H1 (cell line): ENCODE measurements at regions not wholly inside any gene's neighbourhood (a gene's known extent, or its start where the extent isn't known, plus 50 kb on each side); places are given as distances from the start of the nearest gene placed in this dataset.
"Not testable (repeated sequence)": the region's sequence is repeated elsewhere in the genome, so short reads cannot be mapped to it uniquely, and the experiment has no call there.

Experiments
- CTCF ChIA-PET: fragments of 300-600 bp; sonication (Branson Sonifier 250); formaldehyde crosslinking; loops from one replicate; lab custom pipeline; 2021; ENCODE audit not compliant: partially characterized antibody; lab: Charles Lee
- POLR2A ChIA-PET: fragments of 300-600 bp; sonication (Branson Sonifier 250); formaldehyde crosslinking; loops from one replicate; lab custom pipeline; 2021; ENCODE audit warnings: inconsistent platforms; ENCODE audit not compliant: partially characterized antibody; lab: Charles Lee
- DNase-seq, 2 experiments: peaks; one replicate each; pipeline versions ENCODE4 v3.0.0 to v3.0.0-alpha.2; 2010 to 2022; ENCODE audit warnings: low spot score in 2 of 2, low read depth in 1 of 2, mixed read lengths in 1 of 2
- FAIRE-seq: peaks from 2 replicates; lab custom pipeline; 2011; peaks lifted over from hg19 to GRCh38; lab: Jason Lieb, UNC
- H2AFZ ChIP-seq: 2 replicates; pipeline ENCODE4 v1.8.1; 2012; ENCODE audit warnings: low read length, inconsistent platforms
- H2AK5ac ChIP-seq: 2 replicates; pipeline ENCODE4 v1.6.1; 2013; ENCODE audit warnings: low read depth, low read length
- H2BK120ac ChIP-seq: replicated peaks from 2 replicates; pipeline ENCODE3; 2013; ENCODE audit warnings: low read depth, low read length, inconsistent platforms
- H2BK12ac ChIP-seq: 2 replicates; pipeline ENCODE4 v1.6.1; 2013; ENCODE audit warnings: low read depth, low read length
- H2BK15ac ChIP-seq: 2 replicates; pipeline ENCODE4 v1.6.1; 2013; ENCODE audit warnings: low read length
- H2BK20ac ChIP-seq: 2 replicates; pipeline ENCODE4 v1.6.1; 2013; ENCODE audit warnings: low read length
- H2BK5ac ChIP-seq: 2 replicates; pipeline ENCODE4 v1.6.1; 2013; ENCODE audit warnings: low read depth, low read length
- H3K14ac ChIP-seq: 2 replicates; pipeline ENCODE4 v1.6.1; 2013; ENCODE audit warnings: inconsistent platforms; ENCODE audit not compliant: insufficient read length
- H3K18ac ChIP-seq: 2 replicates; pipeline ENCODE4 v1.6.1; 2013; ENCODE audit warnings: low read length; ENCODE audit errors: extremely low read depth
- H3K23ac ChIP-seq: 2 replicates; pipeline ENCODE4 v1.6.1; 2013; ENCODE audit warnings: inconsistent platforms; ENCODE audit not compliant: insufficient read length
- H3K23me2 ChIP-seq: 2 replicates; pipeline ENCODE4 v1.6.1; 2013; ENCODE audit warnings: low read depth, low read length
- H3K27ac ChIP-seq: 2 replicates; pipeline ENCODE4 v1.6.1; 2011; ENCODE audit warnings: low read depth, low read length, inconsistent platforms
- H3K27me3 ChIP-seq, 4 experiments: replicated peaks in 1 of 4; 1 replicate in 1 of 4; 2 replicates in 3 of 4; pipeline versions ENCODE4 v1.6.1 to v1.8.1; 2011 to 2013; ENCODE audit warnings: low read length in 3 of 4, mild to moderate bottlenecking in 3 of 4, inconsistent platforms in 2 of 4, mixed read lengths in 2 of 4, moderate library complexity in 1 of 4; ENCODE audit not compliant: control insufficient read depth in 3 of 4, insufficient read depth in 3 of 4; ENCODE audit errors: extremely low read depth in 1 of 4
- H3K36me3 ChIP-seq, 4 experiments: 2 replicates each; pipeline versions ENCODE4 v1.6.1 to v1.8.1; 2011 to 2013; ENCODE audit warnings: mild to moderate bottlenecking in 4 of 4, low read length in 3 of 4, moderate library complexity in 2 of 4, control low read depth in 1 of 4, inconsistent platforms in 1 of 4; ENCODE audit not compliant: insufficient read depth in 4 of 4, control insufficient read depth in 2 of 4
- H3K4ac ChIP-seq: replicated peaks from 2 replicates; pipeline ENCODE3; 2013; ENCODE audit warnings: low read length, low read depth, mixed read lengths, inconsistent platforms; ENCODE audit not compliant: insufficient read length
- H3K4me1 ChIP-seq, 4 experiments: replicated peaks in 1 of 4; 1 replicate in 1 of 4; 2 replicates in 3 of 4; pipeline versions ENCODE4 v1.6.1 to v1.8.1; 2011 to 2013; ENCODE audit warnings: low read length in 3 of 4, inconsistent platforms in 2 of 4, mixed read lengths in 1 of 4; ENCODE audit not compliant: insufficient read depth in 4 of 4, control insufficient read depth in 3 of 4
- H3K4me2 ChIP-seq, 2 experiments: 2 replicates each; pipeline versions ENCODE4 v1.6.1 to v1.8.1; 2011 to 2013; ENCODE audit warnings: low read depth in 2 of 2, low read length in 2 of 2, control low read depth in 1 of 2, inconsistent platforms in 1 of 2, mild to moderate bottlenecking in 1 of 2; ENCODE audit not compliant: insufficient read depth in 1 of 2
- H3K4me3 ChIP-seq, 4 experiments: fragments of 200-600, 300-600 bp in 1 of 4; sonication (generic), shearing (Covaris generic), sonication (Bioruptor Twin) in 1 of 4; 2 replicates each; pipeline versions ENCODE4 v1.5.1 to v1.8.1; 2011 to 2016; ENCODE audit warnings: low read length in 4 of 4, low read depth in 3 of 4, control low read depth in 2 of 4, inconsistent platforms in 2 of 4, mild to moderate bottlenecking in 2 of 4, mixed read lengths in 1 of 4, moderate library complexity in 1 of 4; ENCODE audit not compliant: insufficient read depth in 2 of 4; ENCODE audit errors: extremely low read depth in 1 of 4
- H3K56ac ChIP-seq: replicated peaks from 2 replicates; pipeline ENCODE3; 2013; ENCODE audit warnings: low read depth, mild to moderate bottlenecking, mixed read lengths, low read length, inconsistent platforms; ENCODE audit not compliant: insufficient read length
- H3K79me1 ChIP-seq: 2 replicates; pipeline ENCODE4 v1.6.1; 2013; ENCODE audit warnings: low read depth, low read length, control low read depth
- H3K79me2 ChIP-seq, 2 experiments: 2 replicates each; pipeline versions ENCODE4 v1.6.1 to v1.8.1; 2012 to 2013; ENCODE audit warnings: low read length in 2 of 2, mild to moderate bottlenecking in 2 of 2, inconsistent platforms in 1 of 2; ENCODE audit not compliant: insufficient read depth in 2 of 2, control insufficient read depth in 1 of 2
- H3K9ac ChIP-seq, 4 experiments: replicated peaks in 1 of 4; 1 replicate in 1 of 4; 2 replicates in 3 of 4; pipeline versions ENCODE4 v1.6.1 to v1.8.1; 2011 to 2013; ENCODE audit warnings: low read depth in 3 of 4, low read length in 3 of 4, control low read depth in 2 of 4, mild to moderate bottlenecking in 2 of 4, moderate library complexity in 2 of 4, inconsistent platforms in 1 of 4; ENCODE audit errors: extremely low read depth in 1 of 4
- H3K9me3 ChIP-seq, 2 experiments: 2 replicates each; pipeline versions ENCODE4 v1.6.1 to v1.8.1; 2012 to 2013; ENCODE audit warnings: mild to moderate bottlenecking in 2 of 2, moderate library complexity in 2 of 2, control low read depth in 1 of 2, inconsistent platforms in 1 of 2, low read depth in 1 of 2, low read length in 1 of 2, mixed read lengths in 1 of 2; ENCODE audit not compliant: insufficient read depth in 2 of 2
- H4K20me1 ChIP-seq, 2 experiments: replicated peaks in 1 of 2; 2 replicates each; pipeline versions ENCODE3 to v1.8.1; 2011 to 2013; ENCODE audit warnings: inconsistent platforms in 2 of 2, low read length in 2 of 2, mild to moderate bottlenecking in 1 of 2; ENCODE audit not compliant: insufficient read depth in 2 of 2, control insufficient read depth in 1 of 2
- H4K5ac ChIP-seq: 2 replicates; pipeline ENCODE4 v1.6.1; 2013; ENCODE audit warnings: low read length, low read depth, mixed read lengths, inconsistent platforms; ENCODE audit not compliant: insufficient read length
- H4K8ac ChIP-seq: 2 replicates; pipeline ENCODE4 v1.8.0; 2013; ENCODE audit warnings: mild to moderate bottlenecking, moderate library complexity, low read length, inconsistent platforms; ENCODE audit not compliant: insufficient read depth; ENCODE audit errors: extremely low read depth
- H4K91ac ChIP-seq: replicated peaks from 2 replicates; pipeline ENCODE3; 2013; ENCODE audit warnings: low read length, mixed read lengths, inconsistent platforms; ENCODE audit not compliant: insufficient read length
- CBX8 ChIP-seq: fragments of 300-800, 300-1000 bp; sonication (generic); IDR thresholded peaks from 2 replicates; pipeline ENCODE4 v1.7.1; 2016; ENCODE audit warnings: low read depth, low read length, borderline replicate concordance
- CEBPB ChIP-seq: IDR thresholded peaks from 2 replicates; pipeline ENCODE4 v1.6.1; 2012; ENCODE audit warnings: low read depth, low read length
- KDM1A ChIP-seq: fragments of 200-600, 300-600 bp; sonication (generic); IDR thresholded peaks from 2 replicates; pipeline ENCODE4 v1.7.1; 2016; ENCODE audit warnings: mild to moderate bottlenecking, low read length, borderline replicate concordance
- RAD21 ChIP-seq, 2 experiments: IDR thresholded peaks in 1 of 2; conservative IDR thresholded peaks in 1 of 2; 2 replicates each; pipeline ENCODE4 v1.6.1; 2011; ENCODE audit warnings: low read depth in 2 of 2, low read length in 2 of 2, improper control_type of control experiment in 1 of 2, inconsistent platforms in 1 of 2, mild to moderate bottlenecking in 1 of 2, moderate library complexity in 1 of 2
- TEAD4 ChIP-seq: IDR thresholded peaks from 2 replicates; pipeline ENCODE4 v1.6.1; 2012; ENCODE audit warnings: low read depth, low read length, inconsistent platforms, mixed read lengths
- WGBS, 2 experiments: shearing (Covaris generic) in 1 of 2; methylation state at CpG; one replicate each; pipeline versions ENCODE4 v1.1.6 to v1.1.7; 2013 to 2015; ENCODE audit warnings: low lambda C conversion rate in 2 of 2, mixed read lengths in 2 of 2, inconsistent platforms in 1 of 2, low coverage in 1 of 2, missing lambda C conversion rate in 1 of 2; ENCODE audit not compliant: insufficient replicate concordance in 2 of 2, insufficient coverage in 1 of 2, insufficient read length in 1 of 2; ENCODE audit errors: extremely low coverage in 1 of 2, missing lambda C conversion rate in 1 of 2; 5-methylcytosine and 5-hydroxymethylcytosine counted together

DNA sequence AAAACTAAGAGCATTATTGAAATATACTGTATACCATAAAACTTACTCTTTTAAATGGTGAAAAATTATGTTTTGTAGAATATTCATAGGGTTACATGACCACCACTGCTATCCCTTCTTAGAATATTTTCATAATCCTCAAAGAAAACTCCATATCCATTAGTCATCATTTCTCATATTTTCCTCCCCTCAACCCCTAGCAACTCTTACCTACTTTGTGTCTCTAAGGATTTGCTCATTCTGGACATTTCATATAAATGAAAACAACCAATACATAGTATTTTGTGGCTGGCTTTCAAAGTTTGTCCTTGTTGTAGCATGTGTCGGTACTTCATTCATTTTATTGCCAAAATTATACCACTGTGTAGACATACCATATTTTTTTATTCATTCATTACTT lies 863.8 kb downstream of the KCNA4 start:
- CTCF ChIA-PET, result no interaction called here

DNA sequence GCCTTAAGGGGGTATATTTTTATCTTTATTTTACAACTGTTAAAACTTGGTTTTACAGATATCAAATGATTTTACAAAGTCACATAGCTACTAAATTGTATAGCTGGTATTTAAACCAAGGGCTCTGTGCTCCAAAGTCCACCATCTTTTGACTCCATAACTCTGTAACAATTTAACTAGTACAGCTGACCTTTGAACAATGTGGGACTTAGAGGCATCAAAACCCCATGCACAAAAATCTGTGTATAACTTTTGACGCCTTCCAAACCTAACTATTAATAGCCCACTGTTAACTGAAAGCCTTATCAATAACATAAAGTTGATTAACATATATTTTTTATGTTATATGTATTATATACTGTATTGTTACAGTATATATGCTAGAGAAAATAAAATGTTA lies 874.3 kb downstream of the KCNA4 start:
- POLR2A ChIA-PET, H3K4me2 ChIP-seq, H3K79me1 ChIP-seq, H3K9me3 ChIP-seq, H2BK20ac ChIP-seq, H3K27me3 ChIP-seq, H3K36me3 ChIP-seq, H2BK5ac ChIP-seq, H3K23me2 ChIP-seq, H2BK15ac ChIP-seq, H3K9ac ChIP-seq, DNase-seq, H3K4me3 ChIP-seq, H3K4me1 ChIP-seq, H3K27ac ChIP-seq, H4K5ac ChIP-seq, H4K8ac ChIP-seq, H4K91ac ChIP-seq, H2BK120ac ChIP-seq, H3K18ac ChIP-seq, H3K23ac ChIP-seq, FAIRE-seq, CTCF ChIA-PET, H2AFZ ChIP-seq, H3K56ac ChIP-seq, H2AK5ac ChIP-seq, H2BK12ac ChIP-seq, H4K20me1 ChIP-seq, H3K14ac ChIP-seq, H3K79me2 ChIP-seq, H3K4ac ChIP-seq: not testable (repeated sequence)
- 100% methylated on average over 1 of the region's 1 CpG; no CpG with 5 or more reads in 1 of the 2 experiments for WGBS, 2 experiments

More for the DNA sequence above, 863.8 kb downstream of the KCNA4 start:
- Histone ChIP-seq H3K14ac (no peak overlapping the region), H2AK5ac (no peak overlapping the region), H3K4ac (no peak overlapping the region), H3K9ac (no peak overlapping the region), H2BK20ac (no peak overlapping the region), H3K27ac (no peak overlapping the region), H2BK120ac (no peak overlapping the region), H4K91ac (no peak overlapping the region), H3K9me3 (no peaks in the 10 kb centered on the region), H3K4me2 (no peak overlapping the region), H3K23ac (no peak overlapping the region), H2BK15ac (no peak overlapping the region), H4K20me1 (no peaks in the 10 kb centered on the region), H3K27me3 (no peaks in the 10 kb centered on the region), H2BK5ac (no peak overlapping the region), H3K4me3 (no peak overlapping the region), H2BK12ac (no peak overlapping the region), H2AFZ (no peak overlapping the region), H3K79me1 (no peaks in the 10 kb centered on the region), H3K23me2 (no peaks in the 10 kb centered on the region), H3K36me3 (no peaks in the 10 kb centered on the region), H3K18ac (no peak overlapping the region), H3K79me2 (no peaks in the 10 kb centered on the region), H3K4me1 (no peaks in the 10 kb centered on the region), H3K56ac (no peak overlapping the region), H4K8ac (no peak overlapping the region), H4K5ac (no peak overlapping the region)
- POLR2A ChIA-PET, result no interaction called here
- 94% methylated on average over 1 of the region's 1 CpG; no CpG with 5 or more reads in 1 of the 2 experiments for WGBS, 2 experiments
- TF ChIP-seq TEAD4, result no peak
- TF ChIP-seq KDM1A, result no peak
- TF ChIP-seq CBX8, result no peak
- TF ChIP-seq RAD21 (IDR thresholded peaks at IDR 0.05 in 1 of 2, conservative IDR thresholded peaks at IDR 0.05 in 1 of 2; ENCODE audit: low read depth in 2 of 2, low read length in 2 of 2), result no peak
- TF ChIP-seq CEBPB, result no peak
- no peak for FAIRE-seq
- no peak for DNase-seq
